ENCODE measurements at regions not wholly inside any gene's neighbourhood (a gene's known extent, or its start where the extent isn't known, plus 50 kb on each side); places are given as distances from the start of the nearest gene placed in this dataset.

DNA sequence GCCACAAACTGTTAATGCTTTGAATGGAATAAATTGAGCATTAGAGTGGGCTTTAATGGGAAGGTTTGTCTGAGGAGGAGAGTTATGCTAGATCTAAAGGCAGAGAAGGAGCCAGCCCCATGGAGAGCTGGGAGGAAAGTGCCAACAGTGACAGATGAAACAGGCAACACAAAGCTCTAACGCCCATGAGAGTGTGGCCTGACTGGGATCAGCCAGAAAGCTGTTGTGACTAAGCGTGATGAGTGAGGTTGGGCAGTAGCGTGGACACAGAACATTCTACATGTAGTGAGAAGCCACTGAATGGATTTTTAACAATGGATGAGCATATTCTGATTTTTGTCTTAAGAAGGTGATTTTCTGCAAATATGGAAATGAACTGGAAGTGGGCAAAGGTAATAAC is 185.3 kb upstream of the SIX2 start:
- no peaks in the 10 kb centered on the region for H4K20me1 ChIP-seq (ENCODE audit: insufficient read depth, low read length)
- no peak for DNase-seq
- H3K9ac ChIP-seq (ENCODE audit: low read length) = no peak overlapping the region
- no peak for TF ChIP-seq EZH2 (optimal IDR thresholded peaks at IDR 0.05; ENCODE audit: low read depth, low read length)
- TF ChIP-seq, protein P1, sequence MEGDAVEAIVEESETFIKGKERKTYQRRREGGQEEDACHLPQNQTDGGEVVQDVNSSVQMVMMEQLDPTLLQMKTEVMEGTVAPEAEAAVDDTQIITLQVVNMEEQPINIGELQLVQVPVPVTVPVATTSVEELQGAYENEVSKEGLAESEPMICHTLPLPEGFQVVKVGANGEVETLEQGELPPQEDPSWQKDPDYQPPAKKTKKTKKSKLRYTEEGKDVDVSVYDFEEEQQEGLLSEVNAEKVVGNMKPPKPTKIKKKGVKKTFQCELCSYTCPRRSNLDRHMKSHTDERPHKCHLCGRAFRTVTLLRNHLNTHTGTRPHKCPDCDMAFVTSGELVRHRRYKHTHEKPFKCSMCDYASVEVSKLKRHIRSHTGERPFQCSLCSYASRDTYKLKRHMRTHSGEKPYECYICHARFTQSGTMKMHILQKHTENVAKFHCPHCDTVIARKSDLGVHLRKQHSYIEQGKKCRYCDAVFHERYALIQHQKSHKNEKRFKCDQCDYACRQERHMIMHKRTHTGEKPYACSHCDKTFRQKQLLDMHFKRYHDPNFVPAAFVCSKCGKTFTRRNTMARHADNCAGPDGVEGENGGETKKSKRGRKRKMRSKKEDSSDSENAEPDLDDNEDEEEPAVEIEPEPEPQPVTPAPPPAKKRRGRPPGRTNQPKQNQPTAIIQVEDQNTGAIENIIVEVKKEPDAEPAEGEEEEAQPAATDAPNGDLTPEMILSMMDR (IDR thresholded peaks at IDR 0.05; ENCODE audit: low read length) = no peak
- no peak for TF ChIP-seq EZH2phosphoT487 (IDR thresholded peaks at IDR 0.05; ENCODE audit: low read length)
- no peaks in the 10 kb centered on the region for H3F3A ChIP-seq (ENCODE audit: insufficient read depth, low read length)
- H3K9me3 ChIP-seq (replicated peaks; ENCODE audit: insufficient read depth, low read length) = no peaks in the 10 kb centered on the region
- H3K27ac ChIP-seq (ENCODE audit: low read length) = no peak overlapping the region
- H3K4me2 ChIP-seq (ENCODE audit: low read depth, low read length) = no peak overlapping the region
- H2AFZ ChIP-seq (ENCODE audit: low read length) = no peak overlapping the region
- H3K27me3 ChIP-seq (replicated peaks; ENCODE audit: insufficient read depth, low read length) = no peaks in the 10 kb centered on the region
- H3K36me3 ChIP-seq (replicated peaks; ENCODE audit: insufficient read depth, low read length) = no peaks in the 10 kb centered on the region
- H3K79me2 ChIP-seq (ENCODE audit: low read length) = no peaks in the 10 kb centered on the region
- H3K4me1 ChIP-seq (ENCODE audit: low read length) = no peaks in the 10 kb centered on the region
- H3K9me2 ChIP-seq (replicated peaks; ENCODE audit: insufficient read depth, low read length) = no peaks in the 10 kb centered on the region
- no peak overlapping the region for H3K4me3 ChIP-seq (ENCODE audit: low read length)

DNA sequence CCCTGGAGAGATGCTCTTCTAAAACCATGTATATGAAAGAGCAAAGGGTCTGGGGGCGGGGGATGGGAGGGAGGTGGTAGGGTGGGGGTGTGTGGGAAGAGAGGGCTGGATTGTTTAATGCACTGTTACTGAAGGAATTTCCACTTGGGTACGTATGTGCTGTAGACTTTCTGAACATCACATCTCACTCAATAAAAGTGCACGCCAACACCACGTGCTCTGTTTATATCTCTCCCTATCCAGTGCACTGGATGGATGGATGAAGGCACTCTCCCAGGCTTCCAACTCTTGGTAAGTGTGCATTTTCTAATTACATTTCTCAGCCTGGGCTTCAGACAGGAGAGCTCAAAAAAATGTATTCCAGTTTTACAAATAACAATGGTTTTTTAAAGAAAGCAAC is 184.3 kb upstream of the SIX2 start:
- Histone ChIP-seq H3K9me3 (replicated peaks; ENCODE audit: insufficient read depth, low read length) (no peaks in the 10 kb centered on the region), H3K36me3 (replicated peaks; ENCODE audit: insufficient read depth, low read length) (no peaks in the 10 kb centered on the region), H3K4me2 (ENCODE audit: low read depth, low read length) (no peak overlapping the region), H3K9me2 (replicated peaks; ENCODE audit: insufficient read depth, low read length) (no peaks in the 10 kb centered on the region), H3F3A (ENCODE audit: insufficient read depth, low read length) (no peaks in the 10 kb centered on the region), H3K27me3 (replicated peaks; ENCODE audit: insufficient read depth, low read length) (no peaks in the 10 kb centered on the region), H3K9ac (ENCODE audit: low read length) (no peak overlapping the region), H4K20me1 (ENCODE audit: insufficient read depth, low read length) (no peaks in the 10 kb centered on the region), H3K27ac (ENCODE audit: low read length) (no peak overlapping the region), H2AFZ (ENCODE audit: low read length) (no peak overlapping the region), H3K4me3 (ENCODE audit: low read length) (no peak overlapping the region), H3K4me1 (ENCODE audit: low read length) (no peaks in the 10 kb centered on the region), H3K79me2 (ENCODE audit: low read length) (no peaks in the 10 kb centered on the region)
- no peak for DNase-seq
- TF ChIP-seq, protein P1 (IDR thresholded peaks at IDR 0.05; ENCODE audit: low read length) = no peak
- TF ChIP-seq EZH2phosphoT487 (IDR thresholded peaks at IDR 0.05; ENCODE audit: low read length) = no peak
- TF ChIP-seq EZH2 (optimal IDR thresholded peaks at IDR 0.05; ENCODE audit: low read depth, low read length) = no peak

DNA sequence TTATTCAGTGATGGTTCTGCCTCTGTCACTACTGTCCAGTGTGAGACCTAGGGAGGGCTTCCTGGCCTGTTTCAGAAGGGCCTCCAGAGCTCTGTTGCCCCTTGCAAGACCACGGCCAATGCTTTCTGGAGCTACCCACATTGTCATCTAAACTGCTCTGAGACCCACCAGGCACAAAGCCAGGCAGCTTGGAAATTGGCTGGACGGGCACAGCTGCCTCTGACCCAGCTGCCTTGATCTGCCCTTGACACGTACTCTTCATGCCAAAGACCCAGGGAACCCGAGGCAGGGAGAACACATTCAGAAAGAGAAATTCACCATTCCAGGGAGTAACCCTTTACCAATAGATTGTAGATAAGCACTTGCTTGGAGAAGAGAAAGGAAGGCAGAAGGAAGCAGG is 183.7 kb upstream of the SIX2 start:
- H3K9me3 ChIP-seq (replicated peaks; ENCODE audit: insufficient read depth, low read length) = no peaks in the 10 kb centered on the region
- TF ChIP-seq, protein P1 (IDR thresholded peaks at IDR 0.05; ENCODE audit: low read length) = no peak
- TF ChIP-seq EZH2 (optimal IDR thresholded peaks at IDR 0.05; ENCODE audit: low read depth, low read length) = no peak

More for the DNA sequence above, 183.7 kb upstream of the SIX2 start:
- no peaks in the 10 kb centered on the region for H3K9me2 ChIP-seq (replicated peaks; ENCODE audit: insufficient read depth, low read length)
- H3K4me2 ChIP-seq (ENCODE audit: low read depth, low read length) = no peak overlapping the region
- H3K36me3 ChIP-seq (replicated peaks; ENCODE audit: insufficient read depth, low read length) = no peaks in the 10 kb centered on the region
- no peak overlapping the region for H3K27ac ChIP-seq (ENCODE audit: low read length)
- DNase-seq = no peak
- H3K79me2 ChIP-seq (ENCODE audit: low read length) = no peaks in the 10 kb centered on the region
- no peaks in the 10 kb centered on the region for H4K20me1 ChIP-seq (ENCODE audit: insufficient read depth, low read length)
- H3K27me3 ChIP-seq (replicated peaks; ENCODE audit: insufficient read depth, low read length) = no peaks in the 10 kb centered on the region
- no peaks in the 10 kb centered on the region for H3F3A ChIP-seq (ENCODE audit: insufficient read depth, low read length)
- no peak overlapping the region for H3K9ac ChIP-seq (ENCODE audit: low read length)
- no peak overlapping the region for H2AFZ ChIP-seq (ENCODE audit: low read length)
- H3K4me3 ChIP-seq (ENCODE audit: low read length) = no peak overlapping the region
- H3K4me1 ChIP-seq (ENCODE audit: low read length) = no peaks in the 10 kb centered on the region
